A673 (cell line): ENCODE measurements at regions not wholly inside any gene's neighbourhood (a gene's known extent, or its start where the extent isn't known, plus 50 kb on each side); places are given as distances from the start of the nearest gene placed in this dataset.

Experiments used
- BruUV-seq: library from RNA; stranded (reverse); fragments of 400-500 nt; replicated peaks from 2 replicates; lab custom pipeline; 2021; lab: Mats Ljungman, UMichigan
- CTCF ChIA-PET: fragments of 300-600 bp; sonication (Branson Sonifier 250); formaldehyde crosslinking; loops from one replicate; lab custom pipeline; 2022; ENCODE audit warnings: antibody characterized with exemption; lab: Charles Lee
- POLR2A ChIA-PET: fragments of 300-600 bp; sonication (Branson Sonifier 250); formaldehyde crosslinking; loops from one replicate; lab custom pipeline; 2022; ENCODE audit warnings: antibody characterized with exemption; ENCODE audit not compliant: low non-redundant PET; lab: Charles Lee
- DNase-seq: peaks from one replicate; pipeline ENCODE4 v3.0.0-alpha.2; 2015; ENCODE audit warnings: low spot score
- H3K27ac ChIP-seq: fragments of 200-600 bp; sonication (generic); 2 replicates; pipeline ENCODE4 v1.5.1; 2016; ENCODE audit warnings: mixed run types, low read depth, mild to moderate bottlenecking, mixed read lengths, antibody characterized with exemption, low read length; ENCODE audit not compliant: poor library complexity, severe bottlenecking
- H3K27me3 ChIP-seq: fragments of 200-600 bp; sonication (generic); replicated peaks from 2 replicates; pipeline ENCODE4 v1.6.1; 2017; ENCODE audit warnings: mixed run types, low read depth, mild to moderate bottlenecking, mixed read lengths, antibody characterized with exemption, low read length; ENCODE audit not compliant: insufficient read depth, poor library complexity
- H3K36me3 ChIP-seq: fragments of 200-600 bp; sonication (generic); 2 replicates; pipeline ENCODE4 v1.6.1; 2016; ENCODE audit warnings: mixed run types, mild to moderate bottlenecking, mixed read lengths, antibody characterized with exemption, low read length; ENCODE audit not compliant: insufficient read depth, poor library complexity, severe bottlenecking
- H3K4me1 ChIP-seq: fragments of 200-600 bp; sonication (generic); 2 replicates; pipeline ENCODE4 v1.6.1; 2017; ENCODE audit warnings: mixed run types, mild to moderate bottlenecking, mixed read lengths, antibody characterized with exemption, low read length; ENCODE audit not compliant: insufficient read depth, poor library complexity, severe bottlenecking
- H3K4me3 ChIP-seq: fragments of 200-600 bp; sonication (generic); 2 replicates; pipeline ENCODE4 v1.5.1; 2016; ENCODE audit warnings: low read depth, mixed run types, mild to moderate bottlenecking, mixed read lengths, low read length; ENCODE audit not compliant: poor library complexity, severe bottlenecking
- H3K9me3 ChIP-seq: fragments of 200-600 bp; sonication (generic); 2 replicates; pipeline ENCODE4 v1.6.1; 2016; ENCODE audit warnings: mixed run types, low read depth, mild to moderate bottlenecking, mixed read lengths, antibody characterized with exemption, low read length; ENCODE audit not compliant: poor library complexity, severe bottlenecking
- CTCF ChIP-seq: fragments of 300-800, 200-600 bp; sonication (generic); conservative IDR thresholded peaks from 2 replicates; pipeline ENCODE4 v1.5.1; 2017; ENCODE audit warnings: low read depth, mild to moderate bottlenecking, antibody characterized with exemption, low read length, moderate library complexity, mixed read lengths
- EZH2 ChIP-seq: fragments of 200-600 bp; sonication (generic); IDR thresholded peaks from 2 replicates; pipeline ENCODE4 v1.6.1; 2017; ENCODE audit warnings: borderline replicate concordance, low read depth, mild to moderate bottlenecking, mixed read lengths, antibody characterized with exemption, low read length; ENCODE audit not compliant: poor library complexity, severe bottlenecking
- intact Hi-C: fragments of 100-400 bp; cut with micrococcal nuclease; formaldehyde crosslinking; loops from one replicate; pipeline ENCODE4 v1.10.0; 2022; ENCODE audit not compliant: unreplicated experiment

GRCh38 chr9:106404137-106404536 lies 458.8 kb upstream of the ZNF462 start:
- no peak for DNase-seq
- no peak overlapping the region for H3K27ac ChIP-seq
- BruUV-seq, result no TSS peak
- no peaks in the 10 kb centered on the region for H3K9me3 ChIP-seq
- no peaks in the 10 kb centered on the region for H3K4me1 ChIP-seq
- ChIA-PET POLR2A (no interaction called here), CTCF (no interaction called here)
- no peaks in the 10 kb centered on the region for H3K27me3 ChIP-seq
- H3K36me3 ChIP-seq, result no peaks in the 10 kb centered on the region
- TF ChIP-seq EZH2 (no peak), CTCF (no peak)
- intact Hi-C loops, result no loop called here
- H3K4me3 ChIP-seq, result no peak overlapping the region

- no peaks in the 10 kb centered on the region for H3K27me3 ChIP-seq
- no peak for DNase-seq
- CTCF ChIA-PET, result no interaction called here
- POLR2A ChIA-PET, result no interaction called here
- H3K4me1 ChIP-seq, result no peaks in the 10 kb centered on the region
- TF ChIP-seq CTCF (no peak), EZH2 (no peak)
- H3K36me3 ChIP-seq, result no peaks in the 10 kb centered on the region
- H3K9me3 ChIP-seq, result no peaks in the 10 kb centered on the region
- no TSS peak for BruUV-seq
- H3K27ac ChIP-seq, result no peak overlapping the region
- no peak overlapping the region for H3K4me3 ChIP-seq
- intact Hi-C loops, result no loop called here
These were observed 457.0 kb upstream of the ZNF462 start for GRCh38 chr9:106405871-106406435.

GRCh38 chr9:106414042-106414441 lies 448.9 kb upstream of the ZNF462 start:
- no peak for DNase-seq
- ChIA-PET CTCF (no interaction called here), POLR2A (no interaction called here)
- no peak overlapping the region for H3K4me3 ChIP-seq
- H3K9me3 ChIP-seq, result no peaks in the 10 kb centered on the region
- H3K27ac ChIP-seq, result no peak overlapping the region
- H3K36me3 ChIP-seq, result no peaks in the 10 kb centered on the region
- H3K4me1 ChIP-seq, result no peaks in the 10 kb centered on the region
- BruUV-seq, result no TSS peak
- intact Hi-C loops, result no loop called here
- TF ChIP-seq EZH2, result no peak
- TF ChIP-seq CTCF, result no peak
- no peaks in the 10 kb centered on the region for H3K27me3 ChIP-seq
